Activated effector memory CD4-positive, alpha-beta T cell treated with anti-CD3 and anti-CD28 coated beads, Interleukin-2, amount 50 U/mL, for 16 hours (primary cell): ENCODE measurements at regions not wholly inside any gene's neighbourhood (a gene's known extent, or its start where the extent isn't known, plus 50 kb on each side); places are given as distances from the start of the nearest gene placed in this dataset.
"Not testable (repeated sequence)": the region's sequence is repeated elsewhere in the genome, so short reads cannot be mapped to it uniquely, and the experiment has no call there.

ENCODE experiments used
- DNase-seq: peaks from one replicate; pipeline ENCODE4 v3.0.0-alpha.2; 2020

- no peak for DNase-seq
These were observed 185.7 kb upstream of the EYA4 start for GRCh38 chr6:133055441-133055966.

- no peak for DNase-seq
These were observed 183.8 kb upstream of the EYA4 start for GRCh38 chr6:133057352-133057751.

DNA sequence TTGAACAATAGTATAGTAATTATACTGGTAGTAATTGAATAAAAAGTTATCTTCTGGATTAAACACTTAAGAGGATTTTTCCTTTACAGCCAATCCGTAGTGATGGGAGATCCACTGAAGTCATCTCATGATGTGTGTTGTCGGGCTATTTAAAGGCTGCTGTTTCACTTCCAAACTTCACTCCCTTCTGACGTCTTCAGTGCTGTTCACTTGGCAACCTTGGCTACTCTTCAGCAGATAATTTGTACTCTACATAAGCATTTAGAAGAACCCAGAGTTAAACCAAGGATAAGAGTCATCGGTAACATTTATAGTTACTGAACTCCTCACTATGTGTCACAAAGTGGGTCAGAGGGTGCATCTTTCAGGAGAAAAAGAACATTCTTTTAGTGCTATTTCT is 179.1 kb upstream of the EYA4 start:
- no peak for DNase-seq

DNA sequence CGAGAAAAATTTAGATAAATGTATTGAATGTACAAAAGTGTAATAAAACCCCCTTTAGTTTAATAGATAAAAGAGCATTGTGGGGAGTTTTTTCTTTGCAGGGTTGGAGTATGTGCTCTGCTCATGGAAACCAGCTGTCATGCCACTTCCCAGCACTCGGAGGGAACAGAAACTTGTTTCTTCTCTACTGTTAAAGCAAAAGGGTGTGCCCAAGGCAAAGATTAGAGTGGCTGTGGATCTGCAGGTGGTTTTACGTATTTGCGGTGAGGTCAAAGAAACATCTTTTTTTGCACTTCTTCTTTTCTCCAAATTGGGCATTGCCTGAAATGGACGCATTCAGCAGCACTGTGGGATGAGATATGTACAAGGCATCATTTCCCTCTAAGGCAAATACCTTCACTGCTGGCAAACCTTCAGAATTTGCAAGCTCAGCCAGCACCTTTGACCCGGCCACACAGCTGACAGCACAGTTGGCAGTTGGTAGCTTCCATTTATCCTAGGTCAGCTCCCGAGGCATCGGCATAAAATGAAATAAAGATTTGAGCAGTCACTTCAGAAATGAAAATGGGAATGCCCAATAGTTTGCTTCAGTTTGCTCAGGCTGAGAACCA is 178.4 kb upstream of the EYA4 start:
- no peak for DNase-seq

DNA sequence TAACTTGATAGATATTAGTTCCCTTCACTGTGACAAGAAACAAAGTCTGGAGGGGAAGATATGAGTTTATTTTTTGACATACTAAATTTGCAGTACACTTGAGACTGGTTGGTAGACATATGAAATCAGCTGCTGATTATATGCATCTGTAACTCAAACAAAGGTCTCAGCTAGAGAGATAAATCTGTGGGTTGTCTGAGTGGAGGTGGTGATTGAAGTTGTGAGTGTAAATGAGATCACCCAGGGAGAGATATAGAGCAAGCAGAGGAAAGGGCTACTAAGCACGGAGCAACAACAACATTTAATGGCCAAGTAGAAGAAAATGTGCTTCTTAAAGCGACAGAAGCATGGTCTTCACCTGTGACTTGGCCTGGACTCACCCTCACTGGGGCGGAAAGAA is 173.2 kb upstream of the EYA4 start:
- no peak for DNase-seq

DNA sequence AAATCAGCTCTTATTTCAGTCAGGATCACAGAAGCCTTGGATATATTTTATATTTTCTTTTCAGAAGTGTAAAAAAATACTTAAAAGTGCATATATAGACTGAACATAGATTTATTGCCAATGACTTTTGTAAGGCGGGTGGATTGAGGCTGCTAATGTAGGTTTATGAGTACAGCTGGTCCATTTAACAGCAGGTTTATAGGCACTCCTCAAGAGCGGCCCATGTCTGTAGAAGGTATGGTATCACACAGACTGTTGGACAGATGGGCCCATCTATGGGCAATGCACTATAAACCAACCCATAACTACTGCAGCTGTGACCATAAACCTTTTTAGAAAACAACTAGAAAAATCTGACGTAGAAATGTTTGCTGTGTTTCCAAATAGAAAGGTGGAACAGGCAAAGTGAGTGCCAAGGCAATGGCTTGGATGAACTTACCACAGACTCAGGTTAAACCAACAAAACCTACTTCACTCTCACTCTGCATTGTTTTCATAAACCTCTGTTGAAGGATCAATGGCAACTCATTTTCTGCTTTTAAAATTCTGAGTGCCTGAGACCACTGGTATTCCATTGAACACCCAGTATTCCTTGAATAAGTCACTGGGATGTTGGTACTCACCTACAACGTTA is 170.6 kb upstream of the EYA4 start:
- no peak for DNase-seq

GRCh38 chr6:133079901-133080300 is 161.3 kb upstream of the EYA4 start:
- DNase-seq = no peak

- DNase-seq = no peak
These were observed 157.7 kb upstream of the EYA4 start for GRCh38 chr6:133083248-133083967.

DNA sequence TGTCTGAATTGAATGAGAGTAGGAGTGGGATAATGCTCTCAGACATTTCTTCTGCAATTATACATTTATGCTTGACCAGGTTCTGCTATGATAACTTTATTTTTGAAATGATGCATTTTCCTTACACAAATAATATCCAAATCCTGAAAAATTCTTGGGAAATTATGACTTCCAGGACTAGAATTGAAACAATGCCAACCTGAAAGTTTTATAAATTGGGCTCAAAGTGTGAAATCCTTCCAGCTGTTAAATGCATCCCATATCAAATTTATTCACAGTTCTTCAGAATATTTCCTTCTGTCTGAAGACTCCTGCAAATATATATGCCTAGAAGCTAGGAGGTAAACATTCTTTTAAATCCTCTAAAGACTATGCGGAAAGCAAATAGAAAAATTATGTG is 155.7 kb upstream of the EYA4 start:
- no peak for DNase-seq

GRCh38 chr6:133085896-133086295 is 155.3 kb upstream of the EYA4 start:
- no peak for DNase-seq

- DNase-seq = no peak
These were observed 152.0 kb upstream of the EYA4 start for GRCh38 chr6:133088931-133089695.

GRCh38 chr6:133092199-133092598 is 149.0 kb upstream of the EYA4 start:
- no peak for DNase-seq

DNA sequence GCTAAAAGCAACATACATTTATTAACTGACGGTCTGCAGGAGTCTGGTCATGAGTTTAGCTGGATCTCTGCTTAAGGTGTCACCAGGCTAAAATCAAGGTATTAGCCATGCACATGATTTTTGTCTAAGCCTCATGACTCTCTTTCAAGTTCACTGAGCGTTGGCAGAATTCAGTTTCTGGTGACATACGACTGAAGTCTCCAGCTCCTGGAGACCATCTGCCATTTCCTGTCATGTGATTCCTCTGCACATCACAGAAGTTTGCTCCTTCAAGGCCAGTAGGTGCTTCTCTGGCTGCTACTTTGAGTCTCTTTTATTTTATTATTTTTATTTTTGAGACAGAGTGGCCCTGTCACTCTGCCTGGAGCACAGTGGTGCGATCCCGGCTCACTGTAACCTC is 148.4 kb upstream of the EYA4 start:
- DNase-seq = no peak

- not testable (repeated sequence) for DNase-seq
These were observed 147.9 kb upstream of the EYA4 start for GRCh38 chr6:133093211-133093610.

DNA sequence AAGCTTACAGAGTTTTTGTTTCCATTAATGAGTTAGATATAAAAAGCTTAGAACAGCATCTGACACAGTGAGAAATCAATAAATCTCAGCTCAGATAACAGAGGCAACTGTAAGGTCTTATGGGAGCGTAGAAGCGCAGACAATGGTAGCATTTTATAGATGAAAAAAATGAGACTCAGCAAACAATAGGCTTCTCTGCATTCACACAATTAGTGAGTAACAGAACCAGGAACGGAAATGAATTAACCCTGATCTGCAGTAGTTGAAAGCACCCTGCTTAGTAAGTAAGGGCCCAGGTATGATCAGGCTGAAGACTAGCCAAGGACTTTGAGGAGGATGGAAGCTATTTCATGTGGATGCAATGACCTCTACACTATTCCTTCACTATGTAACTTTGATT is 147.2 kb upstream of the EYA4 start:
- no peak for DNase-seq

- no peak for DNase-seq
These were observed 143.9 kb upstream of the EYA4 start for GRCh38 chr6:133097208-133097607.

GRCh38 chr6:133099573-133099972 is 141.6 kb upstream of the EYA4 start:
- DNase-seq = no peak

DNA sequence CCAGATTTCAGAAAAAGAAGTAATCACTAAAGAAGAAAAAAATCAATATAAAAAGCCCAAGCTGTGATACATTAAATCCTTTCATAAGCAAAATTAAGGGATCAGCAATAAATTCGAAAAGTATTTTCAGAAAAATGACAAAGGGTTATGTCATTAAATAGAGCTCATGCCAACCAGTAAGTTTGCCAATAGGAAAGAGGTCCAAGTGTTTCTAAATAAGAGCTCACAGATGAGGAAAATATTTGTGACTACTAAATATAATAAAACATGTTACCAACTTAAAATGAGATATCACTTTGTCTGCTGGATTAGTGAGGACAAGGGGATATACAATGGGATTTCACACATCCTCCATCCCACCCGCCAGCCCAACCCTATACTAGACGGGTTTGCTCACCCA is 140.3 kb upstream of the EYA4 start:
- no peak for DNase-seq

GRCh38 chr6:133101790-133102189 is 139.4 kb upstream of the EYA4 start:
- no peak for DNase-seq

GRCh38 chr6:133106934-133107333 is 134.2 kb upstream of the EYA4 start:
- DNase-seq = no peak

DNA sequence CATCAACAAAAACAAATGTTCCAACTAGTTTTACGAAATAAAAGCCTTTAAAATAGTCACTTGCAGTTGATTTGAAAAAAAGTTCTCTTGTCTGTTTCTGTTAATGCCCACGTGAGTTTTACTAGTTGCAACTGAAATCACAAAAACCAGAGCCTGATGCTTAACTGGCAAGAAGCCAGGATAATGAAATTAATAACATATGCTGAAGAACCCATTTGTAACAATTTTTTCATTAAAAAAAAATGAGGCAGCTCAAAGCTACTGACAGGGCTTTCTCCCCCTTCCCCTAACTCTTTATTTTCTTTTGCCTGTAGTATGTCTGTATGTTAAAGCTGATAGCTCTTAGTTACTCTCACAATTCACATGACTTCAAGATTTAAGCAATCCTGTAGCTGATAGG is 132.7 kb upstream of the EYA4 start:
- no peak for DNase-seq

DNA sequence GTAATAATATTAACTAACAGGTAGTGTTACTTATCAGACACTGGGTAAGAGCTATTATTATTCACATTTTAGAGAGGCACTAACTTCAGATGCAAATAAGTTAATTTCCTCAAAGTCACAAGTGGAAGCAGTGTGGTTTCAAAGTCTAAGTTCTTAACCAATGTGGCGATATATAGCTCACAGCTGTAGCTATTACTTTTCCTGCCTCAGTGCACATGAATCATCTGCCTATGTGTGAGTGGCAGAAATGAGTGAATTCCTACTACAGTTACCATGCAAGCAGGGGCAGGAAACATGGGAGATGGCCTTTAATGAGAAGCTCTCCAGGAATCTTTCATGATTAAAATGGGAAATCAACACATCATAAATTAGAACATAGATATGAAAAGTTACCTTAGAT is 126.2 kb upstream of the EYA4 start:
- DNase-seq = no peak

GRCh38 chr6:133115946-133116345 is 125.2 kb upstream of the EYA4 start:
- no peak for DNase-seq

DNA sequence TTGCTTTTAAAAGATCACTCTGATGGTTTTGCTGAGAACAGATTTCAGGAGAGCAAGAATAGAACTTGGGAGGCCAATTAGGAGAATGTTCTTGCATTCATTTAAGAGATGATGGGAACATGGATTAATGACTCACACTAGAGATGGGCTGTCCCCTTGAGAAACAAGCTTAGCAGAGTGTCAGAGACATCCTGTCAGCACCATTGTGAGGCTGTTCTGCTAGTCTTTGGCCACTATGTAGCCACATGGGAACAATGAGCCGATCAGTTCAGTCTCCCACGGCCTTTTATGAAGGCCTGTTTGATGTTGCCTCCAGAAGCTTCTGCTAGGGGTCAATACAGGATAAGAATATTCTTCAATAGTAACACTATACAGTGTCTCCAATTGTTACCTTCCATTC is 113.0 kb upstream of the EYA4 start:
- no peak for DNase-seq
